ENCODE measurements at regions not wholly inside any gene's neighbourhood (a gene's known extent, or its start where the extent isn't known, plus 50 kb on each side); places are given as distances from the start of the nearest gene placed in this dataset.

DNA sequence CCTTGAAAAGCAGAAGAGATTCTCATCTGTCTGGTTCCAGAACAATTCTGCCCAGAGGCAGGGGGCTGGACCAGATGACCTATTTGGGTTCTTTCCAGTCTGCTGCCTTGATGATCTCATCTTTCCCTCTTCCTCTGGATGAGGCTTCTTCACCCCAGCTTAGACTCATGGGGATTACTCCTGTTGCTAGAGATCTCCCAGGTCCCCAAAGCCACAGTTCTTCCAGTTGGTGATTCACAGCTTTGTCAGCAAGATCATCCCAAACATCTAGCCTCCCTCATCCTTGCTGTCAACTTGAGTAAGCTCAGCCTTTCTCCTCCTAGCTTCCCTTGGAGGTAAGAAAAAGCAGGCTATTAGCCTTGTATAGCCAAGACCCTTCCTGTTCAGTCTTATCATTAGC is 64.2 kb upstream of the PJA1 start:
- DNase-seq = no peak

DNA sequence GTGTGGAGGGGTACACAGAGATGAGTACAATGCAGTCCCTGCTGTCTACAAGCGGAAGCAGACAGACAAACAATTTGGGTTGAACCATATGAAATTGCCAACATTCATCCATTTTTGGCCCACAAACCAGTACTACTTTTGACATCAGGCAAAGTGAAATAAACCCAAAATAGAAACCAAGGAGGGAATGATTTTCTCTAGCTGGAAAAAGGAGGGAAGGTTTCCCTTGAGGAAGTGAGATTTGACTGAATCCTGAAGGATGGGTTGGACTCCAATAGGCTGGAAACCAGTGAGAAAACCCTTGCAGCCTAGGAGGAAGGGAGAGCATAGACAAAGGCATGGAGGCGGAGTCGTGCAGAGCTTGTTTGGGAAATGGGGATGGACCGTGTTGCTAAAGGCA is 63.5 kb upstream of the PJA1 start:
- no peak for DNase-seq

DNA sequence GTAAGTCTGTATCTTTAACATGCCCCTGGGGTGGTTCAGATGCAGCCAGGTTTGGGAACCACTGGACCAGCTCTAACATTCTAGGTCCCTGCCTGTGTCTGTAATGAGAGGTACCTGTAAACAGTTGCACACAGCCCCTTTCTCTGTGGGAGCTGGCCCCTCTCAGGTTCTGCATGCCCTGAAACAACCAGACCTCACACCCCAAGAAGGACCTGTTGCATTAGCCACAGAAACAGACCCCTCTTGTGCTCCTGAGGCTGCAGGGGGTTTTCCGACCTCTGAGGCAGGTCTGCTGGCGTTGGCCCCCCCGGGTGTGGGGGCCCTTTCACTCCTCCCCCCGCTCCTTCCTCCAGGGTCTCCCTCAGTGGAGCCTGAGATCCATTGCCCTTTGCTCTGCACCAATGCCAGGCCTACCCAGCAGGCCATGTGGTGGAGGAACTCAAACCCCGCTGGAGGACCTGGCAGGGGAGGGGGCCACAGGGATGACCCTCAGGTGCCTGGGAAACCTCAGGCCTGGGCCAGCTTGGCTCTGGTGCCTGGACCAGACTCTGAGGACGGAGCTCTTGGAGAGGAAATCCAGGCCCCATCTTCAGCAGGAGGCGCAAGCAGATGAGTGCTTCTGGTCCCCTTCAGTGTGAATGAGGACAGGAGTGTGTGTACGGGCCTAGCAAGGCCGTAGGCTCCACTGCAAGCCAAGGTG is 61.4 kb upstream of the PJA1 start:
- DNase-seq = no peak

DNA sequence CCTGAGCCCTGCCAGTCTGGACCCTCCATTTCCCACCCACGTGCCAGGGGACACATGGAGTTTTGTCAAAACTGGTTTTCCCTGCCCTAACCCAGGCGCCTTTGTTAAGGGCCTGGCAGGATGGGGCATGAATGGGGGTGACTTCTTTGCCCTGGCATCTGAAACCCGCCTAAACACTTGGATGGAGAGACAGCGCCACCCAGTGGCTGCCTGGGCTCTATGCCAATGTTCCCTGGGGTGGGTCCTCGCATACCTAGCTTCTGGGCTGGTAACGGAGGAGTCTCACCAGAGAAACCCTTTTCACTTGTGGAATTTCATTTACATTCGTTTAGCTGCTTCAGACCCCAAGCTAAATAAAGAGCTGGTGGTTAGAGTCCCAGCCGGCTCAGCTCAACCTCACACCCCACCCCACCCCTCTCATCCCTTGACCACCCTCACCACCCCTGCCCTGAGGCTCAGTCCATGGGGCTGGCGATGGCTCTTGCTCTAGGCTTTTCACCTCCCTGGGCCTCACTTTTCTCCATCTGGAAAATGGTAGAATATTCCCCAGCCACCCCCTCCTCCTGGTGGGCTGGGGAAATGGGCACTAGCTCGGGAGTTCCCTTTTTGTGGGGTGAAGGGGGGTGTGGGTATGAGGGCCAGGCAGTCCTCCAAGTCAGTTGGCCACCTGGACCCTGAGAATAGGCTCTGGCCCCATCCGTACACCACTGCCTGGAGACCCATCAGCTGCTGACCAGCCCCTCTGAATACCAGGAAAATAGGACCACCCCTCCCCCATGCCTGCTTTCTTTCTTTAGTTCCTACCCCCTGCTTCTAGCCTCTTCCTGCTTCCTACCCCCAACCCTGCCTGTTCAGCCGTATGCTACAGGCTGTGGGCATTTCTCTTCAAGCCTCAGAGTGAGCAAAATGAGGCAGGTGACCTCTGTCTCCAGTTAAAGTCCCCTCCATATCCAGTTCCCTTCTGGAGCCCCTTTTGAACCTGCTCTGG is 57.1 kb upstream of the PJA1 start:
- peak in 52 of 56 donors; percentile 1 to 78 (median 29) for DNase-seq

DNA sequence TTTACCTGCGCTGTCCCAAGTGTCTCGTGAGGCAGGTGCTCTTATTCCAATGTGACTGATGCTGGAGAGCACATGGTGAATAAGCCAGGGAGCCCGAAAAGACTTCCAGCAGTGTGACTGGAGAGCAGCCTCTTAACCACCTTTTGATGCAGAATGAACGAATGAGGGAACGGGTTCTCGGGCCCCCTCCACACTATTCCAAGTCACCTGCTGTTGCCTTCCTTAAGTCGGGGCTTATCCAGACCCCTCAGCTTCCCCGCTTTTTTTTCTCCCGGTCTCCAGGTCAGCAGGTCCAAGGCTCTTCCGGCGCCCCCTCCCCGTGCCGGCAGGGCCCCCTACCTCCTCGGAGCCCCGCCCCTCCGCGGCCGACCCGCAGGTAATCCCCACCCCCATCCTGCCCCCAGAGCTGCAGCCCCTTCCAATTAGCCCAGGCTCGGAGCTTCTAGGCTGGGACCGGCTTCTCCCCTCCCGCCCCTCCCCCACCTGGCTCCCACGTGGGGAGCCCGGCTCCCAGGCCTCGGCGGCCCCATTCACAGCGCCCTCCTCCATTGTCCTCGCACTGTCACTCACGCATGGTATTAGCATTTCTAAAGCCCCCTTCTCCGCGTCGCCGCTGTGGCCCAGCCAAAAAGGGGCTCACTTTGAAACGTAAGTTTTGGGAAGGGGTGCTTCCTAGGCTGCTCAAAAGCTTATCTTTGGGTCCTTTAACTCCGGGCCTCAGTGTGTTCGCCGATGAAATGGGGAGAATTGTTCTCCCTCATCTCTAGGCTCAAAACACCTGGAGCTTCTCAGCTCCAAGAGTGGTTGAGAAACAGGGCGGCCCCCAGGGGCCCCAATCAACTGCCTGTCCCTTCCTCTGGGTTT is 56.2 kb upstream of the PJA1 start:
- DNase-seq = no peak

DNA sequence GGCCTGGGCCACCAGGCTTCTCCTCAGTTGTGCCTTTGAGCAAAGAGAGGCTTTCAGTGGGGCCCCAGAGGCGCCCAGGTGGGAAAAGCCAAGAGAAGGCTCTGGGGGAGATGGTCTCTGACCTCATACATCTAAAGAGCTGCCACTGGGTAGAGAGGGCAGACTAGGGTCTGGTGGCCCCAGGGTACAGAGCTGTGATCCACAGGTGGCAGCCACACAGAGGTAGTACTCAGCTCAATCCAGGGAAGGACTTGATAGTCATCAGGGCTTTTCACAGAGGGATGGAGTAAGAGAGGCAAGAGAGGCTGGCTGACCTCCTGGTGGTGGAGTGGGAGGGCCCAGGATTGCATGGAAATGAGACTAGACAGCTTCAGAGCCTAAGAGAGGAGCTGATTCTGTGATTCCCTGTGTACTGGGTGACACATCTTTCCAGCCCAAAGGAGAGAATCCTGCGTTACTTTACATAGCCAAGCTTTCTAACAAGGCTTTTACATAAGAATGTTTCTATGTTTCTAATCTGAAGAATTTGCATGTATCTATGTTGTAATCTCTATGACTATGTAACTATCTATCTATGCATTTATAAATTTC is 53.2 kb upstream of the PJA1 start:
- DNase-seq = no peak

DNA sequence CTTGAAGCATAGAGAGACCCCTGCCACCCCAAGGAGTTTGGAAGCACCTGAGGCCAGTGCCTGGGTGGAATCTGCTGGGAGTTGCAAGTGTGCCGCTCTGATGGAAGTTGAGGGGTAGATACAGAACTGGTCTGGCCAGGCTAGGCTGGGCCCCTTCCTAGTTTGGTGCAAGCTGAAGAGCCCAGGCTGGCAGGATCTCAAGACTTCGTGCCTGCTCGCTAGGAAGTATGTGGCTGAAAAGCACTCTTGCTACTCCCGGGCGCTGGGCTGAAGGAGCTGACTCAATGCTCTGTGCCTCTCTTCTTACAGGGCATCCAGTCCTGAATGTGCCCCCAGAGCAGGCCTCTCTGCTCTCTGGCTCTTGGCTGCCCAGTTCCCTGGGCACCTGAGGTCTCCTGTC is 51.7 kb upstream of the PJA1 start:
- no peak for DNase-seq

DNA sequence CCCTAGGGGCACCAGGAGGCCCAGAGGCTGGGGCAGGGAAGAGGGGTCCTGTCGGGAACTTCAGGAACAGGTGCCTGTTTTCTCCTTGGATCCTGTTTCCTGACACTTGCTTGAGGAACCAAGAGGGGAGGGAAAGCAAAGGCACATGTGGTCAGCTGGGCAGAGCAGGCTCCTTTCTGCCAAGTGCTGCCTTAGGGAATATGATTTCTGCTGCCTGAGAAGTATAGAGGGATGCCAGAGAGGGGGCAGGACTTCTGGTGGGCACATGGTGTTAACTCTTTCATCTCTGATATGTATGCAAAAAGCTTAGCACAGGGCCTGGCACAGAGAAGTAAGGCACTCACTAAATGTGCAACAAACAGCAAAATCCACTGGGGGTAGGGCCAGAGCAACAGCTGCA is 51.2 kb upstream of the PJA1 start:
- DNase-seq = no peak

DNA sequence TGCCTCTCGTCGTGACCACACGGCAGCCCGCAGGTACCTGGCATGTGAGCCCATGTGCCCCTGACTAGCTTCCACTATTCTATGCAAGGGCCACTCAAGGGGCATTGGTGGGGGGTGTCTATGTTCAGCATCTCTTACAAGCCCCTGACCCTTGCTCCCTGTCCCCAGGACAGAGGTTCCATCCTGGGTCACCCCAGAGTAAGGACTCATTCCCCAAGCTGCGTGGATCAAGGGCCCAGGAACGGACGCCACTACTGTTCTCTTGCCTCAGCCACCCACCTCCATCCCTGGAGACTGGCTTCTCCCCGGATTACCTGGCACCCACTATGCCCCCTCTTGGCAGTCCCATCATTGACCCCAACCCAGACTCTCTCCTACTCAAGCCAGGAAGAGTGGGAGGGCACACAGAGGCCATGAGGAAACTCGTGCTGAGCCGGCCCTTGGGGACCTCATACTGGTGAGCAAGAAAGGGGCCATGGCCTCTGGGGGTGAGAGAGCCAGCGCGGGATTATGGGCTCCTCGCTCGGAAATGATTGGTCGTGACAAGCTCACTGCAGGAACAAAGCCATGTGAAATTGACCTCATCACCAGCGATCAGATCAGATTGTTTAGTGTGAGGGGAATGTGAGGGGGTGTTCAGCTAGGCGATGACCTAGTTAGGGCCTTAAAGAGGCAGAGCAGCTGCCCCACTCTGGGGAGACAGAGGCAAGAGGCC is 50.1 kb upstream of the PJA1 start:
- no peak for DNase-seq

Data from amygdala (tissue), 56 donors.